ENCODE measurements at regions not wholly inside any gene's neighbourhood (a gene's known extent, or its start where the extent isn't known, plus 50 kb on each side); places are given as distances from the start of the nearest gene placed in this dataset.

- no peak for DNase-seq
- Histone ChIP-seq H3K4me3 (ENCODE audit: low read length) (no peak overlapping the region), H3K9me3 (ENCODE audit: control insufficient read depth, low read depth, low read length) (no peaks in the 10 kb centered on the region), H3K4me1 (ENCODE audit: control insufficient read depth, insufficient read depth, low read length) (no peaks in the 10 kb centered on the region), H3K36me3 (ENCODE audit: control insufficient read depth, insufficient read depth, low read length) (peaks cover 69% of the 10 kb centered on the region), H3K27me3 (ENCODE audit: control insufficient read depth, insufficient read depth, low read length) (no peaks in the 10 kb centered on the region), H3K27ac (ENCODE audit: low read length) (no peak overlapping the region)
- no CpG with 5 or more reads among the region's 5 CpGs for WGBS (ENCODE audit: insufficient coverage, low lambda C conversion rate)
Observed at GRCh38 chr15:62793752-62794144, 248.8 kb upstream of the TPM1 start.

- no peaks in the 10 kb centered on the region for H3K9me3 ChIP-seq (ENCODE audit: control insufficient read depth, low read depth, low read length)
- H3K36me3 ChIP-seq (ENCODE audit: control insufficient read depth, insufficient read depth, low read length), result peaks cover 72% of the 10 kb centered on the region
- no peaks in the 10 kb centered on the region for H3K4me1 ChIP-seq (ENCODE audit: control insufficient read depth, insufficient read depth, low read length)
- no peak overlapping the region for H3K27ac ChIP-seq (ENCODE audit: low read length)
- no peak for DNase-seq
- WGBS (ENCODE audit: insufficient coverage, low lambda C conversion rate), result 89% methylated on average over 4 of the region's 13 CpGs
- no peaks in the 10 kb centered on the region for H3K27me3 ChIP-seq (ENCODE audit: control insufficient read depth, insufficient read depth, low read length)
- H3K4me3 ChIP-seq (ENCODE audit: low read length), result no peak overlapping the region
Observed at GRCh38 chr15:62795171-62795570, 247.4 kb upstream of the TPM1 start.

- DNase-seq, result no peak
- no peak overlapping the region for H3K4me3 ChIP-seq (ENCODE audit: low read length)
- H3K36me3 ChIP-seq (ENCODE audit: control insufficient read depth, insufficient read depth, low read length), result peaks cover 75% of the 10 kb centered on the region
- H3K27ac ChIP-seq (ENCODE audit: low read length), result no peak overlapping the region
- no peaks in the 10 kb centered on the region for H3K9me3 ChIP-seq (ENCODE audit: control insufficient read depth, low read depth, low read length)
- no peaks in the 10 kb centered on the region for H3K27me3 ChIP-seq (ENCODE audit: control insufficient read depth, insufficient read depth, low read length)
- WGBS (ENCODE audit: insufficient coverage, low lambda C conversion rate), result 80% methylated on average over 1 of the region's 20 CpGs
- H3K4me1 ChIP-seq (ENCODE audit: control insufficient read depth, insufficient read depth, low read length), result no peaks in the 10 kb centered on the region
Observed at GRCh38 chr15:62795700-62796695, 246.5 kb upstream of the TPM1 start.

GRCh38 chr15:62797171-62797570, 245.4 kb upstream of the TPM1 start:
- DNase-seq, result no peak
- Histone ChIP-seq H3K4me1 (ENCODE audit: control insufficient read depth, insufficient read depth, low read length) (no peaks in the 10 kb centered on the region), H3K9me3 (ENCODE audit: control insufficient read depth, low read depth, low read length) (no peaks in the 10 kb centered on the region), H3K27ac (ENCODE audit: low read length) (no peak overlapping the region), H3K36me3 (ENCODE audit: control insufficient read depth, insufficient read depth, low read length) (peaks cover 80% of the 10 kb centered on the region), H3K27me3 (ENCODE audit: control insufficient read depth, insufficient read depth, low read length) (no peaks in the 10 kb centered on the region), H3K4me3 (ENCODE audit: low read length) (no peak overlapping the region)
- WGBS (ENCODE audit: insufficient coverage, low lambda C conversion rate), result 100% methylated on average over 1 of the region's 15 CpGs

- H3K36me3 ChIP-seq (ENCODE audit: control insufficient read depth, insufficient read depth, low read length), result peaks cover 71% of the 10 kb centered on the region
- DNase-seq, result no peak
- WGBS (ENCODE audit: insufficient coverage, low lambda C conversion rate), result 100% methylated on average over 1 of the region's 5 CpGs
Observed at GRCh38 chr15:62798536-62798935, 244.0 kb upstream of the TPM1 start.

GRCh38 chr15:62799037-62799436, 243.5 kb upstream of the TPM1 start:
- no CpG with 5 or more reads among the region's 6 CpGs for WGBS (ENCODE audit: insufficient coverage, low lambda C conversion rate)
- Histone ChIP-seq H3K27ac (ENCODE audit: low read length) (no peak overlapping the region), H3K9me3 (ENCODE audit: control insufficient read depth, low read depth, low read length) (no peaks in the 10 kb centered on the region)

More at GRCh38 chr15:62798536-62798935, 244.0 kb upstream of the TPM1 start:
- H3K4me1 ChIP-seq (ENCODE audit: control insufficient read depth, insufficient read depth, low read length), result no peaks in the 10 kb centered on the region
- no peak overlapping the region for H3K4me3 ChIP-seq (ENCODE audit: low read length)
- no peak overlapping the region for H3K27ac ChIP-seq (ENCODE audit: low read length)
- H3K9me3 ChIP-seq (ENCODE audit: control insufficient read depth, low read depth, low read length), result no peaks in the 10 kb centered on the region
- H3K27me3 ChIP-seq (ENCODE audit: control insufficient read depth, insufficient read depth, low read length), result no peaks in the 10 kb centered on the region

GRCh38 chr15:62799919-62800318, 242.6 kb upstream of the TPM1 start:
- no peaks in the 10 kb centered on the region for H3K27me3 ChIP-seq (ENCODE audit: control insufficient read depth, insufficient read depth, low read length)
- DNase-seq, result no peak
- no CpG with 5 or more reads among the region's 3 CpGs for WGBS (ENCODE audit: insufficient coverage, low lambda C conversion rate)
- peaks cover 66% of the 10 kb centered on the region for H3K36me3 ChIP-seq (ENCODE audit: control insufficient read depth, insufficient read depth, low read length)
- no peak overlapping the region for H3K27ac ChIP-seq (ENCODE audit: low read length)
- H3K9me3 ChIP-seq (ENCODE audit: control insufficient read depth, low read depth, low read length), result no peaks in the 10 kb centered on the region
- H3K4me3 ChIP-seq (ENCODE audit: low read length), result no peak overlapping the region
- no peaks in the 10 kb centered on the region for H3K4me1 ChIP-seq (ENCODE audit: control insufficient read depth, insufficient read depth, low read length)

More at GRCh38 chr15:62799037-62799436, 243.5 kb upstream of the TPM1 start:
- Histone ChIP-seq H3K4me3 (ENCODE audit: low read length) (no peak overlapping the region), H3K4me1 (ENCODE audit: control insufficient read depth, insufficient read depth, low read length) (no peaks in the 10 kb centered on the region), H3K36me3 (ENCODE audit: control insufficient read depth, insufficient read depth, low read length) (peaks cover 68% of the 10 kb centered on the region), H3K27me3 (ENCODE audit: control insufficient read depth, insufficient read depth, low read length) (no peaks in the 10 kb centered on the region)
- DNase-seq, result no peak

GRCh38 chr15:62802612-62803011, 239.9 kb upstream of the TPM1 start:
- no peaks in the 10 kb centered on the region for H3K4me1 ChIP-seq (ENCODE audit: control insufficient read depth, insufficient read depth, low read length)
- 59% methylated on average over 2 of the region's 2 CpGs for WGBS (ENCODE audit: insufficient coverage, low lambda C conversion rate)
- no peak overlapping the region for H3K27ac ChIP-seq (ENCODE audit: low read length)
- peaks cover 68% of the 10 kb centered on the region for H3K36me3 ChIP-seq (ENCODE audit: control insufficient read depth, insufficient read depth, low read length)
- DNase-seq, result no peak
- no peaks in the 10 kb centered on the region for H3K27me3 ChIP-seq (ENCODE audit: control insufficient read depth, insufficient read depth, low read length)
- H3K9me3 ChIP-seq (ENCODE audit: control insufficient read depth, low read depth, low read length), result no peaks in the 10 kb centered on the region
- no peak overlapping the region for H3K4me3 ChIP-seq (ENCODE audit: low read length)

- H3K27ac ChIP-seq (ENCODE audit: low read length), result no peak overlapping the region
- H3K27me3 ChIP-seq (ENCODE audit: control insufficient read depth, insufficient read depth, low read length), result no peaks in the 10 kb centered on the region
- no peaks in the 10 kb centered on the region for H3K4me1 ChIP-seq (ENCODE audit: control insufficient read depth, insufficient read depth, low read length)
- DNase-seq, result no peak
- H3K36me3 ChIP-seq (ENCODE audit: control insufficient read depth, insufficient read depth, low read length), result peaks cover 57% of the 10 kb centered on the region
- no peak overlapping the region for H3K4me3 ChIP-seq (ENCODE audit: low read length)
- H3K9me3 ChIP-seq (ENCODE audit: control insufficient read depth, low read depth, low read length), result no peaks in the 10 kb centered on the region
- WGBS (ENCODE audit: insufficient coverage, low lambda C conversion rate), result no CpG with 5 or more reads among the region's 5 CpGs
Observed at GRCh38 chr15:62803856-62804400, 238.6 kb upstream of the TPM1 start.

- no peak overlapping the region for H3K4me3 ChIP-seq (ENCODE audit: low read length)
- H3K36me3 ChIP-seq (ENCODE audit: control insufficient read depth, insufficient read depth, low read length), result peaks cover 54% of the 10 kb centered on the region
- H3K27ac ChIP-seq (ENCODE audit: low read length), result no peak overlapping the region
- DNase-seq, result no peak
- no peaks in the 10 kb centered on the region for H3K9me3 ChIP-seq (ENCODE audit: control insufficient read depth, low read depth, low read length)
- 100% methylated on average over 1 of the region's 9 CpGs for WGBS (ENCODE audit: insufficient coverage, low lambda C conversion rate)
- H3K4me1 ChIP-seq (ENCODE audit: control insufficient read depth, insufficient read depth, low read length), result no peaks in the 10 kb centered on the region
- no peaks in the 10 kb centered on the region for H3K27me3 ChIP-seq (ENCODE audit: control insufficient read depth, insufficient read depth, low read length)
Observed at GRCh38 chr15:62805502-62805901, 237.0 kb upstream of the TPM1 start.
